ENCODE measurements at regions not wholly inside any gene's neighbourhood (a gene's known extent, or its start where the extent isn't known, plus 50 kb on each side); places are given as distances from the start of the nearest gene placed in this dataset.

DNA sequence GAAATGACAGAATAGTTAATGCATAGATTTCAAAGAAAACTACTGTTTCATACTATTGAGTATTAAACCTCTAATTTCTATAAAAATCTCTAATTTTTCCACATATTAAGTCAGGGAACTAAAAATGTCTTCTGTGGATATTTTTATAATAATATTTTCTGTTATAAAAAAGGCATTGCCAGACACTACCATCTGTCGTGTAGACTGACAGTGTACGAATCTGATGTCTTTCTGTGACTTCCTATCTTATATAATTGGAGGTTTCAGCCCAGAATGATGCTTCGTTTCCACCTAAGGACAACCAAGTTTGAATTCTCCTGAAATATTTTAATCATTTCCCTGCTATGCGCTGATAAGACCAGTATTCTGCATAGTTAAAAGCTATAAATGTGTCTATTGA, 456.6 kb upstream of the ARRDC3 start:
- ChIA-PET CTCF (no interaction called here), POLR2A (no interaction called here)
- in situ Hi-C loops (cut with HindIII; ENCODE audit: low pct_unique_long_range_greater_than_20kb, low sequenced_read_pairs): no loop called here

DNA sequence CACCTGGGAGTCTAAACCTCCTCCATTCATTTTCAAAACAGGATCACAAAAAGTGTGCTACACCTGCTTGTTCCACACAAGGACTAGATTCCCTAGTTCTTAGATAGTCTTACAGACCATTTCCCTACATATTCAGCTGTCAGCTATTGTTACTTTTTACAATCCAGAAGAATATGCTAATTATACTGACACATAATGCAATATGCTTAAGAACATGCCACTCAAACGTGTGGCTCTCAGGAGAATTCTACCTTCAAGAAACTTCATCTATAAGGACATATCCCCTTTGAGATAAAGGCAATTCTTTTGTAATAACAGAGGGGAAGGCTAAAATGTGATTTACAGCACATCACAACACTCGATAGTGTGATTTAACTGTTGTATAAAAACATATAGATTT, 456.1 kb upstream of the ARRDC3 start:
- ATAC-seq (no peak), DNase-seq (ENCODE audit: low read depth, low spot score) (no peak)
- Histone ChIP-seq H3K27me3 (ENCODE audit: control insufficient read depth, insufficient read depth, low read length) (no peaks in the 10 kb centered on the region), H3K9me3 (ENCODE audit: control insufficient read depth, insufficient read depth, low read depth, low read length) (no peaks in the 10 kb centered on the region), H3K4me1 (ENCODE audit: control insufficient read depth, insufficient read depth, low read length) (no peaks in the 10 kb centered on the region), H3K36me3 (ENCODE audit: control insufficient read depth, insufficient read depth, low read length) (no peaks in the 10 kb centered on the region), H3K4me3 (ENCODE audit: low read depth in 2 of 2, low read length in 2 of 2) (no peak overlapping the region), H3K27ac (ENCODE audit: low read length) (no peak overlapping the region)
- intact Hi-C loops (cut with micrococcal nuclease; ENCODE audit: unreplicated experiment) (no loop called here), in situ Hi-C loops (cut with HindIII; ENCODE audit: low pct_unique_long_range_greater_than_20kb, low sequenced_read_pairs) (no loop called here)
- CTCF ChIA-PET: no interaction called here
- TF ChIP-seq TCF7L2 (IDR thresholded peaks at IDR 0.05; ENCODE audit: low read depth, low read length): no peak
- TF ChIP-seq POLR2AphosphoS5 (IDR thresholded peaks at IDR 0.05; ENCODE audit: low read depth, low read length): no peak
- TF ChIP-seq REST (IDR thresholded peaks at IDR 0.05; ENCODE audit: insufficient read depth in 1 of 2, low read depth in 2 of 2, low read length in 1 of 2): no peak
- TF ChIP-seq SIN3A (IDR thresholded peaks at IDR 0.05; ENCODE audit: borderline replicate concordance, insufficient read depth, low read depth, low read length): no peak
- no peak for TF ChIP-seq CTCF (IDR thresholded peaks at IDR 0.05)
- POLR2A ChIA-PET: no interaction called here
- no TSS peak for BruUV-seq (replicated peaks)

More for the DNA sequence above, 456.6 kb upstream of the ARRDC3 start:
- no peaks in the 10 kb centered on the region for H3K4me1 ChIP-seq (ENCODE audit: control insufficient read depth, insufficient read depth, low read length)
- H3K4me3 ChIP-seq (ENCODE audit: low read depth in 2 of 2, low read length in 2 of 2): no peak overlapping the region
- no peaks in the 10 kb centered on the region for H3K27me3 ChIP-seq (ENCODE audit: control insufficient read depth, insufficient read depth, low read length)
- H3K27ac ChIP-seq (ENCODE audit: low read length): no peak overlapping the region
- ATAC-seq (no peak), DNase-seq (ENCODE audit: low read depth, low spot score) (no peak)
- no peak for TF ChIP-seq TCF7L2 (IDR thresholded peaks at IDR 0.05; ENCODE audit: low read depth, low read length)
- no peak for TF ChIP-seq SIN3A (IDR thresholded peaks at IDR 0.05; ENCODE audit: borderline replicate concordance, insufficient read depth, low read depth, low read length)
- TF ChIP-seq POLR2AphosphoS5 (IDR thresholded peaks at IDR 0.05; ENCODE audit: low read depth, low read length): no peak
- no peak for TF ChIP-seq CTCF (IDR thresholded peaks at IDR 0.05)
- TF ChIP-seq REST (IDR thresholded peaks at IDR 0.05; ENCODE audit: insufficient read depth in 1 of 2, low read depth in 2 of 2, low read length in 1 of 2): no peak
- no peaks in the 10 kb centered on the region for H3K36me3 ChIP-seq (ENCODE audit: control insufficient read depth, insufficient read depth, low read length)
- intact Hi-C loops (cut with micrococcal nuclease; ENCODE audit: unreplicated experiment): no loop called here
- BruUV-seq (replicated peaks): no TSS peak
- no peaks in the 10 kb centered on the region for H3K9me3 ChIP-seq (ENCODE audit: control insufficient read depth, insufficient read depth, low read depth, low read length)
